BLaER1 treated with 17β-estradiol and CSF1 and Interleukin-3, amounts not matched to agents 10 nM and 100 nM (cell line): ENCODE measurements at regions not wholly inside any gene's neighbourhood (a gene's known extent, or its start where the extent isn't known, plus 50 kb on each side); places are given as distances from the start of the nearest gene placed in this dataset.

Experiments
- H3K27ac ChIP-seq, 11 experiments: shearing (Covaris generic); formaldehyde crosslinking; 2 replicates each; pipeline ENCODE4 v1.8.1; 2022
- H3K27me3 ChIP-seq, 11 experiments: shearing (Covaris generic); formaldehyde crosslinking; 2 replicates each; pipeline ENCODE4 v1.8.1; 2022
- H3K36me3 ChIP-seq, 11 experiments: shearing (Covaris generic); formaldehyde crosslinking; 2 replicates each; pipeline ENCODE4 v1.8.1; 2022
- H3K4me1 ChIP-seq, 10 experiments: shearing (Covaris generic); formaldehyde crosslinking; 2 replicates each; pipeline ENCODE4 v1.8.1; 2022
- H3K4me2 ChIP-seq, 11 experiments: shearing (Covaris generic); formaldehyde crosslinking; 2 replicates each; pipeline ENCODE4 v1.8.1; 2022
- H3K4me3 ChIP-seq, 10 experiments: shearing (Covaris generic); formaldehyde crosslinking; 2 replicates each; pipeline ENCODE4 v1.8.1; 2022
- H3K9ac ChIP-seq, 11 experiments: shearing (Covaris generic); formaldehyde crosslinking; 2 replicates each; pipeline ENCODE4 v1.8.1; 2022
- H3K9me3 ChIP-seq, 11 experiments: shearing (Covaris generic); formaldehyde crosslinking; replicated peaks in 1 of 11; 2 replicates each; pipeline ENCODE4 v1.8.1; 2022
- H4K20me1 ChIP-seq, 11 experiments: shearing (Covaris generic); formaldehyde crosslinking; 2 replicates each; pipeline ENCODE4 v1.8.1; 2022
- Cebpa-rat ChIP-seq, 11 experiments: shearing (Covaris generic); IDR thresholded peaks; 2 replicates each; pipeline ENCODE4 v1.8.1; 2022

GRCh38 chr7:33707427-33707826, 197.9 kb upstream of the BMPER start:
- H3K36me3 ChIP-seq = no peaks in the 10 kb centered on the region
- no peaks in the 10 kb centered on the region for H3K4me1 ChIP-seq
- H3K9me3 ChIP-seq = peaks cover 2 to 8% (median 4%) of the 10 kb centered on the region in 11 experiments; a peak in 17 of 22 replicates
- TF ChIP-seq Cebpa-rat (IDR thresholded peaks at IDR 0.05) = no peak
- no peak overlapping the region for H3K4me2 ChIP-seq
- H3K27ac ChIP-seq = no peak overlapping the region
- H3K27me3 ChIP-seq = no peaks in the 10 kb centered on the region
- no peak overlapping the region for H3K9ac ChIP-seq
- H4K20me1 ChIP-seq = no peaks in the 10 kb centered on the region
- no peak overlapping the region for H3K4me3 ChIP-seq

GRCh38 chr7:33710608-33711007, 194.7 kb upstream of the BMPER start:
- no peaks in the 10 kb centered on the region for H4K20me1 ChIP-seq
- H3K4me3 ChIP-seq = no peak overlapping the region
- no peak overlapping the region for H3K9ac ChIP-seq
- H3K27ac ChIP-seq = no peak overlapping the region
- TF ChIP-seq Cebpa-rat (IDR thresholded peaks at IDR 0.05) = no peak
- no peaks in the 10 kb centered on the region for H3K36me3 ChIP-seq
- no peak overlapping the region for H3K4me2 ChIP-seq
- no peaks in the 10 kb centered on the region for H3K9me3 ChIP-seq
- no peaks in the 10 kb centered on the region for H3K4me1 ChIP-seq
- H3K27me3 ChIP-seq = no peaks in the 10 kb centered on the region

DNA sequence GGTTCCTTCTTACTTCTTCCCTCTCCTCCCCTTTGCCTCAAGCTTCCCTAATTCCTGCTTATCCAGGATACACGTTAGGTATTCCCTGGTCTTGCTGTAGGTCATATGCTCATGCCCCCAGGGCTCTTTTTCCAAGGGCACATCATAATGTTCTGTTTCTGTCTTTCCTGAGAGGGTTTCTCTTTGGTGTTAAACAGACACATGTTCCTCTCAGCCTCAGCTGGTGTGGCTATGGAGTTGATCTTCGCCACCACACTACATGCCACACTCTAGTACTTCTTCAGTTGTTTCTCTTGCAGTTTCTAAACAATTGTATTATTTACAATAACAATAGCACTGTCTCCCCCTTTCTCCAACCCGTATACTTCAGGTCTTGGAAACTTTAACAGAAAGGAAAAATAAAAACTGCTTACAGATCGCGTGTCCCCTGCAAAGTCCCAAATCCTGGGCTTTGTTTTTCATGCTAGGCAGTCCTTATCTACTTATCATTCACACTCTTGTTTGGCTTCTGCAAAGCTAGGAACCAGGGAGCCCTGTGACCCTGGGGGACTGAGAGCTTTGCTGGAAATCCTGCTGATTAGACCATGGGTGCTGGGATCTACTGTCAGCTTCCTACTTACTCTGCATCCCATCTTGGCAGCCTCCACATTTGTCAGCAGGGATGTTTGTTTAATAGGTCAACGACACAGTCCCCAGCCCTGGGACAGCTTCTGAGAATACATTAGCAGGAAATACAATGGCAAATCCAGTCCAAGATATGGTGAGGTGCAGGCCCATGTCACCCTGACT, 193.9 kb upstream of the BMPER start:
- Histone ChIP-seq H3K27me3 (no peaks in the 10 kb centered on the region), H4K20me1 (no peaks in the 10 kb centered on the region), H3K36me3 (no peaks in the 10 kb centered on the region), H3K27ac (no peak overlapping the region), H3K9me3 (no peaks in the 10 kb centered on the region), H3K4me2 (no peak overlapping the region), H3K4me1 (no peaks in the 10 kb centered on the region), H3K4me3 (no peak overlapping the region), H3K9ac (no peak overlapping the region)
- no peak for TF ChIP-seq Cebpa-rat (IDR thresholded peaks at IDR 0.05)

DNA sequence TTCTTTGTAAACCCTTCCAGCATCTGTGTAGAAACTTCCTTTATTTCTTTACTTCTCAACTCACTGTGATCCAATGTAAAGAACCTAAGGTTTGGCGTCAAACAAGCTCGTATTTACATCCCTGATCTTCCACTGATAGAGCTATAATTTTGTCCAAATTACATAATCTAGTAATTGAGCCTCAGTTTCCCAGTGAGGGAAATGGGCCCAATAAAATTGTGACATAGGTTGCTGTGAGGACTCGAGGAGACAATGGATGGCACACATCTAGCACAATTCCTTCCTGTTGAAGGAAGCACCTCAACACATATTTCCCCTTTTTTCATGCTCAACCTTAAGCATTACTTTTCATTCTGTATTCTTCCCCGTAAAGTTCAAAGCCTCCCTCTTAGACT, 193.3 kb upstream of the BMPER start:
- Histone ChIP-seq H3K27me3 (no peaks in the 10 kb centered on the region), H3K36me3 (no peaks in the 10 kb centered on the region), H3K4me2 (no peak overlapping the region), H3K27ac (no peak overlapping the region), H3K9me3 (no peaks in the 10 kb centered on the region), H3K4me3 (no peak overlapping the region), H3K9ac (no peak overlapping the region), H3K4me1 (no peaks in the 10 kb centered on the region), H4K20me1 (no peaks in the 10 kb centered on the region)
- TF ChIP-seq Cebpa-rat (IDR thresholded peaks at IDR 0.05) = no peak

DNA sequence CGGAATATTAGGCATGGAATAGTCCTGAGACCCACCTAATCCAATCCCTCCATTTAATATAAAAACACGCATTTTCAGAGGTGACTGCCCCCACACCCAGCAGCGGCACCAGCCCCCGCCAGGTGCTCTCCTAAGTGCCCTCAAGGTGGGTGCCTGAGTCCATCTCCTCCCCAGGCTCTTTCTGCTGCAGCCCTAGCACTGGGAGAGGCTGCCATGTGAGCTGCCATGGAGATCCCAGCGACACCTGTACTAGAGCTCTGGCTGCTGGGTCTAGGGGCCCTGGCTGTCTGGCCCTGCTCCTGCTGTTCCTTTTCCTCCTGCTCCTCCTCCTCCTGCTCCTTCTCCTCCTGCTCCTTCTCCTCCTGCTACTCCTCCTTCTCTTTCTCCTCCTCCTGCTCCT, 191.1 kb upstream of the BMPER start:
- Histone ChIP-seq H3K9ac (no peak overlapping the region), H4K20me1 (no peaks in the 10 kb centered on the region), H3K27me3 (no peaks in the 10 kb centered on the region), H3K4me2 (no peak overlapping the region), H3K27ac (no peak overlapping the region), H3K4me1 (no peaks in the 10 kb centered on the region), H3K9me3 (no peaks in the 10 kb centered on the region), H3K4me3 (no peak overlapping the region), H3K36me3 (no peaks in the 10 kb centered on the region)
- TF ChIP-seq Cebpa-rat (IDR thresholded peaks at IDR 0.05) = no peak

DNA sequence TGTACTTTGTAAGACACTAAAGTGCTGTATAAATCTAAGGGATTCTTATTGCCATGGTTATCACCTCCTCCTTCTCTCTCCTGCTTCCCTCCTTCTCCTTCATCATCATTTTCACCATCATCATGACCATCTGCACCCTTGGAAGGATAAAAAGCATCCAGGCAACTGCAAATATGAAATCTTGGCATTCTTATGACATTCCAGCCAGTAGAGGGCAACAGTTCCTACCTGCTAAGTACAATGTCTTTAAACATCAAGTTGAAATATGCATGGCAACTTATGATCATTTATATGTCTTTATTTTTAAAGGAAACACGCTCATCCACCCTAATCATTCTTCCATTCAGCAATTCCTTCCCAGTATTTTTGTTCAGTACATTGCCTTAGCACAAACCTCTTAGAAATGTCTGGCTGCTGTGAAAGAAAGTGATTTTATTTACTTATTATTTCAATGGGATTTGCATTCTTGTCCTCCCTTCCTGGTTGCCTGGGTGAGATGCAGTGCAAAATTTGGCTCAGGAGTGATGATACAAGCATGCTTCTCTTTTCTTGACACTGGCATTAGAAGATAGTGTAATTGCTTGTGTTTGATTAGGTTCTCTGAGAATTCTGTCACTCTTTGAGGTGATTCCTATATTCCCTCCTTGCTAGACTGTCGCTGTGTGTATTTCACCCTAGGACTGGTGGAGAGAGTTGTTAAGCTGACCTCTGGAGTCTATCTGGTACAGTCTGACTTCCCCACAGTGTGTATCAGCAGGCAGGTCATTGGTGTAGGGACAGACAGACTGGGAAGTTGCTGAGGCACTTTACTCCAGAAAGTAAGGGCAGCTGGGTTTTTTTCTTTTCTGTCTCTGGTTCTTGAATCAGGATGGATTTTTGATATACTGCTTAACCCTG, 188.5 kb upstream of the BMPER start:
- Histone ChIP-seq H3K9ac (no peak overlapping the region), H4K20me1 (no peaks in the 10 kb centered on the region), H3K27me3 (no peaks in the 10 kb centered on the region), H3K9me3 (no peaks in the 10 kb centered on the region), H3K36me3 (no peaks in the 10 kb centered on the region), H3K27ac (no peak overlapping the region), H3K4me2 (no peak overlapping the region), H3K4me1 (no peaks in the 10 kb centered on the region), H3K4me3 (no peak overlapping the region)
- no peak for TF ChIP-seq Cebpa-rat (IDR thresholded peaks at IDR 0.05)

DNA sequence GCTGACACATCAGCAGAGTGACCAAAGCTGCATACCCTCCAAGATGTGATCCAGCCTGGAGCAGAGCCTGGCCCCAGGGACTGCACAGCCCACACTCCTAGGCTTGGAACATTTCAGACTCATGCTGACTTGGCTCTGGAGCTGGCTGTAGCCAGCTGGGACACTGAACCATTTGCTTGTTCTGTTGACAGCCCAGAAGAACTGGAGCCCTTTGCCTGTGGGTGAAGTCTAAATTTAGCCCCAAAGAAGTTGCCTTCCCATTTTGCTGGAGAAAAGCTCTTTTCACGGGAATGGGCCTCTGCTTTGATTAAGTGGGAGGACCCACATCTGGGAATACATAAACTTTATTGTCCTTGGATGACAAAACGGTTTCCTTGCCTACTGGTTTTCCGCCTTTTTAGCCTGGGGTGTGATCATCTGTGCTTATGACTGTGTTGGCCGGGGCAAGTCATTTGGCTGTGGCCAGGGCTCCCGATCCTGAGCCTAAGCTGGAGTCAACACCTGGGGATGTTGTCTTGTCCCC, 186.2 kb upstream of the BMPER start:
- H3K9ac ChIP-seq = no peak overlapping the region
- no peak overlapping the region for H3K27ac ChIP-seq
- H3K9me3 ChIP-seq = no peaks in the 10 kb centered on the region
- H3K36me3 ChIP-seq = no peaks in the 10 kb centered on the region
- no peaks in the 10 kb centered on the region for H4K20me1 ChIP-seq
- no peaks in the 10 kb centered on the region for H3K27me3 ChIP-seq
- no peak overlapping the region for H3K4me2 ChIP-seq
- TF ChIP-seq Cebpa-rat (IDR thresholded peaks at IDR 0.05) = no peak
- no peaks in the 10 kb centered on the region for H3K4me1 ChIP-seq
- H3K4me3 ChIP-seq = no peak overlapping the region

GRCh38 chr7:33720139-33720538, 185.2 kb upstream of the BMPER start:
- H3K27me3 ChIP-seq = no peaks in the 10 kb centered on the region
- H3K9ac ChIP-seq = no peak overlapping the region
- TF ChIP-seq Cebpa-rat (IDR thresholded peaks at IDR 0.05) = no peak
- H3K27ac ChIP-seq = no peak overlapping the region
- H3K9me3 ChIP-seq = no peaks in the 10 kb centered on the region
- H3K4me2 ChIP-seq = no peak overlapping the region
- no peaks in the 10 kb centered on the region for H3K36me3 ChIP-seq
- H4K20me1 ChIP-seq = no peaks in the 10 kb centered on the region
- H3K4me3 ChIP-seq = no peak overlapping the region
- no peaks in the 10 kb centered on the region for H3K4me1 ChIP-seq

DNA sequence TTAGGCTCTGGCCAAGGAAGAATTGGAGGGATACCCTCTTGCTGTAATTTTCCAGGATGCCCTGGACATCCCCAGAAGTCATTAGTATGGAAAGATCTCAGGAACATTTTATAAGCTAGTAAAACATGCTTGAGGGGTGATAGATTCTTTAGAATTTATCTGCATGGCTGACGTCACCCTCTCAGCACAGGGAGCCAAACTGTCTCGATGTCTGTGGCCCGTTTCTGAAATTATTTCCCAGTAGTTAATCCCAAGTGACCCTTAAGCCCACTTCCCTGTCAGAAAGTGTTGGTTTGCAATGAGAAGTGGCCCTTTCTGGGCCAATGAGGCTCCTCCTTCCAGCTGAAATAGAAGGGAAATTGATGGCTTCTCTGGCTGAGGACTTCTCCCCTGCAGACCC, 184.5 kb upstream of the BMPER start:
- Histone ChIP-seq H3K9ac (no peak overlapping the region), H3K27me3 (no peaks in the 10 kb centered on the region), H3K9me3 (no peaks in the 10 kb centered on the region), H3K4me1 (no peaks in the 10 kb centered on the region), H3K4me2 (no peak overlapping the region), H3K27ac (no peak overlapping the region), H3K4me3 (no peak overlapping the region), H3K36me3 (no peaks in the 10 kb centered on the region), H4K20me1 (no peaks in the 10 kb centered on the region)
- TF ChIP-seq Cebpa-rat (IDR thresholded peaks at IDR 0.05) = no peak
